Ishikawa (cell line): ENCODE measurements at regions not wholly inside any gene's neighbourhood (a gene's known extent, or its start where the extent isn't known, plus 50 kb on each side); places are given as distances from the start of the nearest gene placed in this dataset.

Experiments used
- CEBPB ChIP-seq: IDR thresholded peaks from 2 replicates; pipeline ENCODE4 v1.6.1; 2012
- CREB1 ChIP-seq: IDR thresholded peaks from 2 replicates; pipeline ENCODE4 v1.6.1; 2012; ENCODE audit warnings: low read depth
- EGR1 ChIP-seq: IDR thresholded peaks from 2 replicates; pipeline ENCODE4 v1.6.1; 2012
- EP300 ChIP-seq: IDR thresholded peaks from 2 replicates; pipeline ENCODE4 v1.6.1; 2012; ENCODE audit warnings: borderline replicate concordance
- FOXM1 ChIP-seq: IDR thresholded peaks from 2 replicates; pipeline ENCODE4 v1.6.1; 2012; ENCODE audit warnings: low read depth, borderline replicate concordance
- RAD21 ChIP-seq: IDR thresholded peaks from 2 replicates; pipeline ENCODE4 v1.6.1; 2012; ENCODE audit warnings: low read depth
- TAF1 ChIP-seq: IDR thresholded peaks from 2 replicates; pipeline ENCODE4 v1.6.1; 2012; ENCODE audit warnings: low read depth, mild to moderate bottlenecking
- TCF12 ChIP-seq: IDR thresholded peaks from 2 replicates; pipeline ENCODE4 v1.6.1; 2012; ENCODE audit warnings: low read depth
- YY1 ChIP-seq: IDR thresholded peaks from 2 replicates; pipeline ENCODE4 v1.6.1; 2012; ENCODE audit warnings: low read depth
- ZBTB7A ChIP-seq: IDR thresholded peaks from 2 replicates; pipeline ENCODE4 v1.6.1; 2012; ENCODE audit warnings: low read depth
- TF ChIP-seq, protein P1 (sequence below): IDR thresholded peaks from 2 replicates; pipeline ENCODE4 v1.6.1; 2012
- TF ChIP-seq, protein P2 (sequence below): IDR thresholded peaks from 2 replicates; pipeline ENCODE4 v1.6.1; 2012; ENCODE audit warnings: low read depth, mild to moderate bottlenecking
- TF ChIP-seq, protein P3 (sequence below): IDR thresholded peaks from 2 replicates; pipeline ENCODE4 v1.6.1; 2012

DNA sequence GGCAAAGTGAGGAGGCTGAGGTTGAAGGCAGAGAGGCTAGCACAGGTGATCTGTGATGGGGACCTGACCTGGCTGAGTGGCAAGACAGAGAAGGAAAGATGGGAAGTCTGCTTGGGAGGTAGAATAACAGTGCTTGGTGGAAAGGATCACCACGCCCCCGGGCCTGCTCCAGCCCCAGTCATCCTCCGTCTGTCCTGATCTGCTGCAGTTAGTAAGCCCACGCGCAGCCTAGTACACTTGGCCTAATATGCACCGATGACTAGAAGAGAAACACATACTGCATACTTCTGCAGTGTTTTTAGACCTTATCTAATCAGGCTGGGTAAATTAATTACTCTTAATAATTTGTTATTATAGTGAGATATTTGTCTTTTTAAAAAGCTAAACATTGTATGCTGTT lies 103.7 kb upstream of the KLF3 start:
- no peak for TF ChIP-seq CEBPB
- no peak for TF ChIP-seq EP300
- TF ChIP-seq TAF1, result no peak
- no peak for TF ChIP-seq ZBTB7A
- TF ChIP-seq, protein P1, sequence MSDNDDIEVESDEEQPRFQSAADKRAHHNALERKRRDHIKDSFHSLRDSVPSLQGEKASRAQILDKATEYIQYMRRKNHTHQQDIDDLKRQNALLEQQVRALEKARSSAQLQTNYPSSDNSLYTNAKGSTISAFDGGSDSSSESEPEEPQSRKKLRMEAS, result no peak
- no peak for TF ChIP-seq EGR1
- TF ChIP-seq CREB1, result no peak
- no peak for TF ChIP-seq TCF12
- TF ChIP-seq YY1, result no peak
- TF ChIP-seq, protein P2, sequence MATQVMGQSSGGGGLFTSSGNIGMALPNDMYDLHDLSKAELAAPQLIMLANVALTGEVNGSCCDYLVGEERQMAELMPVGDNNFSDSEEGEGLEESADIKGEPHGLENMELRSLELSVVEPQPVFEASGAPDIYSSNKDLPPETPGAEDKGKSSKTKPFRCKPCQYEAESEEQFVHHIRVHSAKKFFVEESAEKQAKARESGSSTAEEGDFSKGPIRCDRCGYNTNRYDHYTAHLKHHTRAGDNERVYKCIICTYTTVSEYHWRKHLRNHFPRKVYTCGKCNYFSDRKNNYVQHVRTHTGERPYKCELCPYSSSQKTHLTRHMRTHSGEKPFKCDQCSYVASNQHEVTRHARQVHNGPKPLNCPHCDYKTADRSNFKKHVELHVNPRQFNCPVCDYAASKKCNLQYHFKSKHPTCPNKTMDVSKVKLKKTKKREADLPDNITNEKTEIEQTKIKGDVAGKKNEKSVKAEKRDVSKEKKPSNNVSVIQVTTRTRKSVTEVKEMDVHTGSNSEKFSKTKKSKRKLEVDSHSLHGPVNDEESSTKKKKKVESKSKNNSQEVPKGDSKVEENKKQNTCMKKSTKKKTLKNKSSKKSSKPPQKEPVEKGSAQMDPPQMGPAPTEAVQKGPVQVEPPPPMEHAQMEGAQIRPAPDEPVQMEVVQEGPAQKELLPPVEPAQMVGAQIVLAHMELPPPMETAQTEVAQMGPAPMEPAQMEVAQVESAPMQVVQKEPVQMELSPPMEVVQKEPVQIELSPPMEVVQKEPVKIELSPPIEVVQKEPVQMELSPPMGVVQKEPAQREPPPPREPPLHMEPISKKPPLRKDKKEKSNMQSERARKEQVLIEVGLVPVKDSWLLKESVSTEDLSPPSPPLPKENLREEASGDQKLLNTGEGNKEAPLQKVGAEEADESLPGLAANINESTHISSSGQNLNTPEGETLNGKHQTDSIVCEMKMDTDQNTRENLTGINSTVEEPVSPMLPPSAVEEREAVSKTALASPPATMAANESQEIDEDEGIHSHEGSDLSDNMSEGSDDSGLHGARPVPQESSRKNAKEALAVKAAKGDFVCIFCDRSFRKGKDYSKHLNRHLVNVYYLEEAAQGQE, result no peak
- TF ChIP-seq FOXM1, result no peak
- TF ChIP-seq RAD21, result no peak
- TF ChIP-seq, protein P3, sequence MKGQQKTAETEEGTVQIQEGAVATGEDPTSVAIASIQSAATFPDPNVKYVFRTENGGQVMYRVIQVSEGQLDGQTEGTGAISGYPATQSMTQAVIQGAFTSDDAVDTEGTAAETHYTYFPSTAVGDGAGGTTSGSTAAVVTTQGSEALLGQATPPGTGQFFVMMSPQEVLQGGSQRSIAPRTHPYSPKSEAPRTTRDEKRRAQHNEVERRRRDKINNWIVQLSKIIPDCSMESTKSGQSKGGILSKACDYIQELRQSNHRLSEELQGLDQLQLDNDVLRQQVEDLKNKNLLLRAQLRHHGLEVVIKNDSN, result no peak
